HCT116 (cell line): ENCODE measurements at regions not wholly inside any gene's neighbourhood (a gene's known extent, or its start where the extent isn't known, plus 50 kb on each side); places are given as distances from the start of the nearest gene placed in this dataset.

Experiments used
- ATAC-seq: fragments of 200-7000 bp; cut with Tn5 transposase; 2 replicates; pipeline ENCODE4 v1.9.1; 2020; ENCODE audit warnings: mild to moderate bottlenecking, moderate library complexity
- BruUV-seq: library from RNA; stranded (reverse); fragments of 400-500 nt; replicated peaks from 2 replicates; lab custom pipeline; 2021; lab: Mats Ljungman, UMichigan
- CTCF ChIA-PET: fragments of 300-600 bp; sonication (Branson Sonifier 250); formaldehyde crosslinking; loops from one replicate; lab custom pipeline; 2021; ENCODE audit warnings: antibody characterized with exemption; lab: Charles Lee
- POLR2A ChIA-PET: fragments of 300-600, 350-600 bp; sonication (Branson Sonifier 250); formaldehyde crosslinking; loops from one replicate; lab custom pipeline; 2021; ENCODE audit warnings: antibody characterized with exemption; lab: Charles Lee
- RAD21 ChIA-PET, 2 experiments: fragments of 300-600 bp; sonication (Branson Sonifier 250); formaldehyde crosslinking; loops; one replicate each; lab custom pipeline; 2023; ENCODE audit warnings: low total read pairs in 2 of 2; ENCODE audit not compliant: uncharacterized antibody in 2 of 2, unreplicated experiment in 2 of 2, low non-redundant PET in 1 of 2; lab: Charles Lee
- DNase-seq: peaks from one replicate; pipeline ENCODE4 v3.0.0-alpha.2; 2010; ENCODE audit warnings: low read depth, low spot score
- H2AFZ ChIP-seq: fragments of 200-600 bp; shearing (Covaris generic), sonication (generic); 2 replicates; pipeline ENCODE4 v1.6.1; 2017; ENCODE audit warnings: low read depth, mixed run types, mixed read lengths, antibody characterized with exemption, low read length; ENCODE audit not compliant: poor library complexity, severe bottlenecking
- H3K27ac ChIP-seq: 2 replicates; pipeline ENCODE4 v1.5.1; 2012; ENCODE audit warnings: low read depth, low read length
- H3K27me3 ChIP-seq: fragments of 200-600 bp; sonication (generic); 2 replicates; pipeline ENCODE4 v1.6.1; 2016; ENCODE audit warnings: mixed run types, low read length, mixed read lengths; ENCODE audit not compliant: insufficient read depth
- H3K36me3 ChIP-seq, 2 experiments: fragments of 200-500 bp in 1 of 2; fragments of 200-600 bp in 1 of 2; sonication (Bioruptor generic) in 1 of 2; sonication (generic) in 1 of 2; 2 replicates each; pipeline versions ENCODE4 v1.5.1 to v1.6.1; 2014 to 2016; ENCODE audit warnings: low read length in 2 of 2, inconsistent platforms in 1 of 2, mixed read lengths in 1 of 2, mixed run types in 1 of 2; ENCODE audit not compliant: insufficient read depth in 2 of 2, control insufficient read depth in 1 of 2
- H3K4me1 ChIP-seq, 2 experiments: fragments of 200-600 bp in 1 of 2; sonication (generic) in 1 of 2; 2 replicates each; pipeline versions ENCODE4 v1.5.1 to v1.6.1; 2012 to 2017; ENCODE audit warnings: low read length in 2 of 2, inconsistent platforms in 1 of 2, mild to moderate bottlenecking in 1 of 2, mixed read lengths in 1 of 2, mixed run types in 1 of 2, moderate library complexity in 1 of 2; ENCODE audit not compliant: insufficient read depth in 2 of 2, control insufficient read depth in 1 of 2
- H3K4me2 ChIP-seq: fragments of 200-600 bp; sonication (generic); 2 replicates; pipeline ENCODE4 v1.6.1; 2017; ENCODE audit warnings: mixed run types, low read length, mixed read lengths
- H3K4me3 ChIP-seq, 2 experiments: fragments of 200-600 bp in 1 of 2; sonication (generic) in 1 of 2; replicated peaks in 1 of 2; 2 replicates each; pipeline ENCODE4 v1.5.1; 2011 to 2016; ENCODE audit warnings: low read length in 2 of 2, control low read depth in 1 of 2, low read depth in 1 of 2, mild to moderate bottlenecking in 1 of 2, mixed read lengths in 1 of 2, mixed run types in 1 of 2
- H3K79me2 ChIP-seq: fragments of 200-600 bp; sonication (generic); 2 replicates; pipeline ENCODE4 v1.6.1; 2017; ENCODE audit warnings: mild to moderate bottlenecking, mixed run types, low read length, moderate library complexity, mixed read lengths; ENCODE audit not compliant: insufficient read depth
- H3K9ac ChIP-seq: fragments of 200-600 bp; sonication (generic); 2 replicates; pipeline ENCODE4 v1.6.1; 2016; ENCODE audit warnings: low read length, mixed read lengths
- H3K9me2 ChIP-seq: fragments of 200-600 bp; sonication (generic), shearing (Covaris generic); 2 replicates; pipeline ENCODE4 v1.6.1; 2017; ENCODE audit warnings: mixed run types, mild to moderate bottlenecking, moderate library complexity; ENCODE audit not compliant: insufficient read depth
- H3K9me3 ChIP-seq, 2 experiments: fragments of 200-500 bp in 1 of 2; fragments of 200-600 bp in 1 of 2; sonication (Bioruptor generic) in 1 of 2; sonication (generic) in 1 of 2; 2 replicates each; pipeline ENCODE4 v1.6.1; 2014 to 2017; ENCODE audit warnings: low read length in 2 of 2, mixed read lengths in 2 of 2, inconsistent platforms in 1 of 2, low read depth in 1 of 2, mild to moderate bottlenecking in 1 of 2, mixed run types in 1 of 2, moderate library complexity in 1 of 2; ENCODE audit not compliant: control insufficient read depth in 1 of 2, insufficient read depth in 1 of 2
- H4K20me1 ChIP-seq: fragments of 200-600 bp; sonication (generic), shearing (Covaris generic); 2 replicates; pipeline ENCODE4 v1.6.1; 2017; ENCODE audit warnings: mixed run types, mild to moderate bottlenecking, moderate library complexity; ENCODE audit not compliant: insufficient read depth
- ATF3 ChIP-seq: IDR thresholded peaks from 2 replicates; pipeline ENCODE4 v1.6.1; 2012
- CBX3 ChIP-seq: IDR thresholded peaks from 2 replicates; pipeline ENCODE4 v1.6.1; 2012; ENCODE audit warnings: low read depth
- CEBPB ChIP-seq: IDR thresholded peaks from 2 replicates; pipeline ENCODE4 v1.6.1; 2012; ENCODE audit warnings: low read depth
- EGR1 ChIP-seq: IDR thresholded peaks from 2 replicates; pipeline ENCODE4 v1.6.1; 2012; ENCODE audit warnings: low read depth
- EZH2 ChIP-seq: fragments of 200-600 bp; sonication (generic); IDR thresholded peaks from 2 replicates; pipeline ENCODE4 v1.6.1; 2017; ENCODE audit warnings: antibody characterized with exemption, mixed run types
- FOSL1 ChIP-seq: IDR thresholded peaks from 2 replicates; pipeline ENCODE4 v1.6.1; 2012; ENCODE audit warnings: low read depth
- MAX ChIP-seq: IDR thresholded peaks from 2 replicates; pipeline ENCODE4 v1.6.1; 2012
- POLR2A ChIP-seq: IDR thresholded peaks from 2 replicates; pipeline ENCODE4 v1.7.0; 2011; ENCODE audit warnings: borderline replicate concordance; ENCODE audit not compliant: insufficient read depth, insufficient read length; ENCODE audit errors: extremely low read depth
- POLR2AphosphoS5 ChIP-seq: IDR thresholded peaks from 2 replicates; pipeline ENCODE4 v1.6.1; 2011; ENCODE audit warnings: mild to moderate bottlenecking, low read depth, low read length, moderate library complexity
- RAD21 ChIP-seq: IDR thresholded peaks from 2 replicates; pipeline ENCODE4 v1.6.1; 2012; ENCODE audit warnings: low read depth, mild to moderate bottlenecking
- REST ChIP-seq: IDR thresholded peaks from 2 replicates; pipeline ENCODE4 v1.6.1; 2012; ENCODE audit warnings: low read depth
- TCF7L2 ChIP-seq: IDR thresholded peaks from 2 replicates; pipeline ENCODE4 v1.7.0; 2011; ENCODE audit warnings: borderline replicate concordance, inconsistent platforms; ENCODE audit not compliant: insufficient read depth, insufficient read length; ENCODE audit errors: extremely low read depth
- ZFX ChIP-seq: fragments of 450-650 bp; IDR thresholded peaks from 2 replicates; pipeline ENCODE4 v1.6.1; 2017
- ZNF274 ChIP-seq: fragments of 200-500 bp; sonication (Bioruptor generic); IDR thresholded peaks from 2 replicates; pipeline ENCODE4 v1.6.1; 2014; ENCODE audit warnings: mild to moderate bottlenecking, low read depth, low read length, inconsistent platforms
- intact Hi-C: fragments of 100-400 bp; cut with micrococcal nuclease; formaldehyde crosslinking; loops from 2 replicates; pipeline ENCODE4 v1.10.0; 2022

GRCh38 chr1:217253985-217254384, 376.9 kb downstream of the GPATCH2 start:
- no peak for ATAC-seq
- Histone ChIP-seq H3K9ac (no peak overlapping the region), H4K20me1 (no peaks in the 10 kb centered on the region; the same call in 1 of the 2 replicates), H3K9me2 (no peaks in the 10 kb centered on the region), H3K4me1 (no peaks in the 10 kb centered on the region), H3K27me3 (no peaks in the 10 kb centered on the region), H3K79me2 (no peaks in the 10 kb centered on the region), H3K27ac (no peak overlapping the region), H3K4me2 (no peak overlapping the region), H3K36me3 (no peaks in the 10 kb centered on the region), H3K4me3 (no peak overlapping the region)
- intact Hi-C loops, result no loop called here
- ChIA-PET RAD21 (no interaction called here), POLR2A (no interaction called here)
- no peak for DNase-seq
- no peak for TF ChIP-seq MAX
- TF ChIP-seq POLR2A, result no peak
- no peak for TF ChIP-seq ZNF274
- TF ChIP-seq POLR2AphosphoS5, result no peak
- no peak for TF ChIP-seq TCF7L2
- TF ChIP-seq ATF3, result no peak
- no peak for TF ChIP-seq RAD21
- no peak for TF ChIP-seq FOSL1
- no peak for TF ChIP-seq CBX3
- no peak for TF ChIP-seq CEBPB
- no peak for TF ChIP-seq ZFX
- TF ChIP-seq EZH2, result no peak
- no peak for TF ChIP-seq EGR1
- no peak for TF ChIP-seq REST
- TF ChIP-seq, all 23 proteins: peak for 0
- CTCF ChIA-PET, result no interaction called here
- H2AFZ ChIP-seq, result no peak overlapping the region
- H3K9me3 ChIP-seq, result no peaks in the 10 kb centered on the region
- no TSS peak for BruUV-seq
